ENCODE measurements at regions not wholly inside any gene's neighbourhood (a gene's known extent, or its start where the extent isn't known, plus 50 kb on each side); places are given as distances from the start of the nearest gene placed in this dataset.

DNA sequence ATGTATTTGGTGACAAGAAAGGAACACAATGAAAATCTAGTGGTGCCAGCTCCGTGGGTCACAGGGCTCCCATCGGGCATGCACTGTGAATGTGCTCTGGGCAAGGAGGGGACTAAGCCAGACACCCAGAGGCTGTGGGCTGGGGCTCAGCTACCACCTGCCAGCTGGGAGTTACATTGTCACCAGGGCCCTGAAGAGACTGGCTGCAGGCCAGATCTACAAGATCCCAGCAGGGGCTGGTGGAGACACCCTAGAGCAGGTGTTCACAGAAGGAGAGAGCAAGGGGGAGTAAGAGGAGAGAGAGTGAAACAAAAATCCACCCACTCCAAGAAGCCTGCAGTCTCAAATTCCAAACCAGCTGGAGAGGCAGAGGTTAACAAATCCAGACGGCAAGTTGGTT is 116.6 kb upstream of the ADCY1 start:
- no peak for DNase-seq

DNA sequence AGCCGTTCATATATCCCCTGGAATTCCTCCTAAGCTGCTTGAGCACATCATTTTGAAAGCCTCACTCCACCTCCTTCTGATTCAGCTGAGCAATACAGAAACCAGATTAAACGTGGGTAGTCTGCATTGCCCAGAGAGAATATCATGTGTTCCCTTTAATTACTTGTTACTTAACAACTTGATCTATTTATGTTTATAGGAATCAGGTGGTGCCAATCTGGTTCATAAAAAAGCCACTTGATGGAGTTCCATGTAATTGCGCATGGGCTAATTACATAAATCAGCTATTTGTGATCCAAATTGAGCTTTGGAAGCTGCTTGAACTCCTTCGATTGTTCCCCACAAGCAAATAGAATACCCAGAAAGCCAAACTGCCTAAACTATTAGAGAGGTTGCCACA is 114.7 kb upstream of the ADCY1 start:
- no peak for DNase-seq

GRCh38 chr7:45460379-45460778 is 113.8 kb upstream of the ADCY1 start:
- DNase-seq = no peak

DNA sequence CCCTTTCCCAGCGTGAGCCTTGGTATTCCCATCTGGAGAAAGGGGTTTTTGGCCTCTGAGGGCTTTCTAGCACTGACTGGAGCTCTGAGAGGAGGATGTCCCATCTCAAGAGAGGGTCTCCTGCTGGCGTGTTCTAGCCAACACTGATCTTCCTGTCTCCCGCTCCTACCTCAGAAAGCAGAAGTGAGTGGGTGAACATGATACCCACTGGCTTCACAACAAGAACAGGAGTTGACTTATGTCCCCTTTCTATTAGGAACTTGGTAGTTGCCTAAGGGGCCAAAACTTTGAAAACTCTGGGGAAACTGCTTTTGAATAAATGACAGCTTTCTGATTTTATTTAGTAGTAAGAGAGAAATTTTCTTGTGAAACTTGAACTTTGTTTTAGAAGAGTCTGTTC is 113.1 kb upstream of the ADCY1 start:
- no peak for DNase-seq

- DNase-seq = no peak
These were observed 105.1 kb upstream of the ADCY1 start for GRCh38 chr7:45469103-45469502.

DNA sequence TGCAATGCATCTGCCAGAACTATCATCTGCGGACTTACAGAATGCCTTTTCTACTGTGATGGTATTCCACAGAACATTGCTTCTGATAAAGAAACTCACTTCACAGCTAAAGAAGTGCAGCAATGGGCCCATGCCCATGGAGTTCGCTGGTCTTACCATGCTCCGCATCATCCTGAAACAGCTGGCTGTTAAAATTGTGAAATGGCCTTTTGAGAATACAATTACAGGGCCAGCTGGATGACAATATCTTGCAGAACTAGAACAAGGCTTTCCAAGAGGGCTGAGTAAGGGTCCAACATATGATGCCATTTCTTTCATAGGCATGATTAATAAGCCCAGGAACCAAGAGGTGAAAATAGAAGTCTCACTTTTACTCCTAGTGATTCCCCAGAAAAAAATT is 104.1 kb upstream of the ADCY1 start:
- DNase-seq = no peak

GRCh38 chr7:45479781-45480180 is 94.4 kb upstream of the ADCY1 start:
- no peak for DNase-seq

GRCh38 chr7:45482451-45482850 is 91.7 kb upstream of the ADCY1 start:
- DNase-seq = no peak

GRCh38 chr7:45484094-45484493 is 90.1 kb upstream of the ADCY1 start:
- DNase-seq = no peak

DNA sequence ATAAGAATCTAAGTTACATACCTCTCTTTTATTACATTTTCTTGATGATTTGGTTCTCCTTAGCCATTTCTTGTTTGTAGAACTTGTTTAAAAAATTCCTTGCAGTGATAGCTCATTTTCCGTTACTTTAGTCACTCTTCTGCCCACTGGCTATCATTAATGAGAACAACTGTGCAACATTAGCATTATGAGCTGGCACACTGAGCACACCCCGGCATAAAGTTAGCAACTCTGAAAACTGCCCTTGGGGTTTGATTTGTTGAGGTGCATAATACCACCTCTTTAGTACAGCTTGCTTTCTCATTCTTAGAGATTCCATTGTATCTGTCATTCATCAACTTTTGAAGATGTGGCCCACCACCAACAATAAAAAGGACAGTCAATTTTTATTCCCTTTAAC is 87.6 kb upstream of the ADCY1 start:
- no peak for DNase-seq

GRCh38 chr7:45494885-45495284 is 79.3 kb upstream of the ADCY1 start:
- no peak for DNase-seq

GRCh38 chr7:45495618-45496017 is 78.5 kb upstream of the ADCY1 start:
- DNase-seq = no peak

DNA sequence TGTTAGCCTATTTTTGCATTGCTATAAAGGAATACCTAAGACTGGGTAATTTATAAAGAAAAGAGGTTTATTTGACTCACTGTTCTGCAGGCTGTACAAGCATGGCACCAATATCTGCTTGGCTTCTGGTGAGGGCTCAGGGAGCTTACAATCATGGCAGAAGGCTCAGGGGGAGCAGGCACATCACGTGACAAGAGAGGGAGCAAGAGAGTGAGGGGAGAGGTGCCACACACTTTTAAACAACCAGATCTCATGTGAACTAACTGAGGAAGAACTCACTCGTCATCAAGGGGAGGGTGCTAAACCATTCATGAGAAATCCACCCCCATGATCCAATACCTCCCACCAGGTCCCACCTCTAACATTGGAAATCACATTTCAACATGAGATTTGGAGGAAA is 73.9 kb upstream of the ADCY1 start:
- no peak for DNase-seq

DNA sequence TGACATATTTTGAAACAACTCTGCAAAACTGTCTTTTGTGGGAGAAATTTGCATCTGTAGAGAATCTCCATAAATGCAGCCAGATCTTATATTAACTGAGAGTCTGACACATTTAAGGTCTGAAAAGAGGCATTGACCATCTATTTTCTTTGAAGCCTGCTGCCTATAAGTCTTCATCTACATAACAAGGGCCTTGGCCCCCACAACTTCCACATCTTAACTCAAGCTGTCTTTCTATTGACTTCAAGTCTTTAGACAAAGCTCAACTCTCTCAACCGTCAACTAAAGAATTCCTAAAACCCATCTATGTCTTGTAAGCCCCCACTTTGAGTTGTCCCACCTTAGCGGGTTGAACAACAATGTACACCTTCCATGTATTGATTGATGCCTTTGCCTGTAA is 72.4 kb upstream of the ADCY1 start:
- no peak for DNase-seq

DNA sequence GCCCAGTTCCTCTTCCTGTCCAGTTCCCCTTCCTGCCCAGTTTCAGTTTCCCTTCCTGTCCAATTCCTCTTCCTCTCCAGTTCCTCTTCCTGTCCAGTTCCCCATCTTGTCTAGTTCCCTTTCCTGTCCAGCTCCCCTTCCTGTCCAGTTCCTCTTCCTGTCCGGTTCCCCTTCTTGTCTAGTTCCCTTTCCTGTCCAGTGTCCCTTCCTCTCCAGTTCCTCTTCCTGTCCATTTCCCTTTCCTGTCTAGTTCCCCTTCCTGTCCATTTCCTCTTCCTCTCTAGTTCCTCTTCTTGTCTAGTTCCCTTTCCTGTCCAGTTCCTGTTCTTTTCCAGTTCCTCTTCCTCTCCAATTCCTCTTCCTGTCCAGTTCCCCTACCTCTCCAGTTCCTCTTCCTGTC is 68.1 kb upstream of the ADCY1 start:
- DNase-seq = no peak

DNA sequence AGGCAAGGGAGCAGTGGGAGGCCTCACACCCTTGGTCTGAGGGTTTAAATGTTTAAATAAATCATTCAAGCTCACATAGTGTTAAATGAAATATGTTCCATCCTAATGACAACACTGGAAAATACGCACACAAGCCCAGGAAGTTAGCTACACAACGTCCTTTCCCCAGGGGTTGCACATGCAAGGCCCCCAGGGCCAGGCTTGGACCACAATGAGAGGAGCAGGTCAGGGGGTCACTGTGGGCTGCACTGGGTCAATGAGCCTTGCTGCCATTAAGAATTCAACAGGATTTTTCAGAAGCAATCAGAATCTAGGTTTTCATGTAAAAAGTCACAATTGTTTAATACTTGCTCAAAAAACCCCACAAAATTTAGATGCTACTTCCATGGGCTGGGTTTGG is 64.9 kb upstream of the ADCY1 start:
- no peak for DNase-seq

DNA sequence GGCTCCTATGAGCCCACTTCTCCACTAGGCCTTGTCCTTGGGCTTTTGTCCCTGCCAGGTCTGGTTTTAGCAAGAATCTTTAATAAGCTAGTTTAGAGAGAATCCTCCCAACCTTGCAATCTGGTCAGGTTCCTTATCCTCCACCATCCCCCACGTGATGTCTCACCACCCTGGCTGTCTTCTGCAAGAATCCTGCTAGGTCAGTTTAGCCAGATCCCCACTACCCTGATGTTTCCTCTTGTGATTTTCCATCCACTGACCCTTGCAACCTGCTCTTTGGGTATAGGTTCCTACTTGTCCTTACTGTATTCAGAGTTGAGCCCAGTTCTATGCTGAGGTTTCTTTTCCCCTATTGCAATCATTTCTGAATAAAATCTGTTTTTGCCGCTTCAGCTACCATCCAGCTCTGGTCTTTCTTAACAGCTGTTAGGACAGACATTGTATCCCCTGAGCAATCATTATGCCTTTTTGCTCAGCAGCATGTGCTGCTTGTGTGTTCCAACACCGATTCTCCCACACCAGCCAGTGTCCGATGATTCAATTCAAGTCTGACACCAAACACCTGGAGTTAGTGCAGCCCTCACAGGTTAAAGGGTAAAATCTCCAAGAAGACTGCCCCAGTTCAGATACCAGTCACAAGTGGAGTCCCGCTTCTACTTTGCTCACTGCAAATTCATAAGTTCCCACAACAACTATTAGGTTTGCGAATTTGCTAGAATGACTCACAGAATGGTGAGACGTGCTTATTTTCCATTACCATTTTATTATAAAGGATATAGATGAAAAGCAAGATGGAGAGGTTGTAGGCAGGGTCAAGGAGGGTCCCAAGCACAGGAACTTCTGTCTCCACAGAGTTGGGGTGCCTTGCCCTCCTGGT is 62.2 kb upstream of the ADCY1 start:
- no peak for DNase-seq

DNA sequence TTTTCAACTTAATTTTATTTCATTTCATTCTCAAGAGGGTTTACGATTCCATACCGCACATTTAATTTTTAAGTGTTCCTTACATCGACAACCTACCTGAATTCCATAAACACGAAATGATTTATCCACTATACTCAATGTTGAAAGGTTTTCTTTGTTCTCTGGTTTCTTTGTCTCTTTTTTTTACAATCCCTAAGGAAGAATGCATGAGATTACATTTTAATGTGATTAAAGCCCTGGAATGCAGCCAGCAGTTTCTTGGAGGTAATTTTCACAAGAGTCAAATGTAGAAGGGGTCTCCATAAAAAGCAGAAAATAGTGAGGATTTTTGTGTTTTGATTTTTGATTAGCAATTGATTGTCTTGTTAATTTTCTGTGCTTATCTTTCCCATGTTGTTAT is 59.2 kb upstream of the ADCY1 start:
- no peak for DNase-seq

DNA sequence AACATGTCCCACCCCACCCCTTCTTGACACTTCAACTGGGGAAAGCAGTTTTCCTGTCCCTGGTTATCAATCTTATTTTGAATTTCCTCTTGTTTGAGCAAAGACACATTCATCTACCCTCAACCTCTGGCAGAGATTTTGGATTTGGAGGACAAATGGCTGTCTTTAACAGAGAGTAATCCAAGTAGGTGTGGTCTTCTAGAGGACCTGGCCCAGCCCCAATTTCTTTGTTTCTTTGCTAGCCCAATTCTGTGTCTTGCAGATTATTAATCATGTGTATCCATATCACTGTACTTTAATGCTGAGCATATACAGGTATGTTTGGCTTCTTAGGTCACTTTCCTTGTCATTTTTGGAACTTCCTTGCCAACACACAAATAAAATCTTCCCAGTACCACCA is 58.8 kb upstream of the ADCY1 start:
- DNase-seq = no peak
